Fibroblast of lung (primary cell): ENCODE measurements at regions not wholly inside any gene's neighbourhood (a gene's known extent, or its start where the extent isn't known, plus 50 kb on each side); places are given as distances from the start of the nearest gene placed in this dataset.

Experiments used
- DNase-seq, 2 donors: peaks; one replicate each; pipeline versions ENCODE4 v3.0.0 to v3.0.0-alpha.2; 2010; ENCODE audit warnings: low read depth in 2 of 2
- H2AFZ ChIP-seq: 2 replicates; pipeline ENCODE4 v1.5.1; 2012; ENCODE audit warnings: low read length, control low read depth, inconsistent platforms
- H3K27ac ChIP-seq: 2 replicates; pipeline ENCODE4 v1.5.1; 2011; ENCODE audit warnings: low read length, control low read depth; ENCODE audit not compliant: insufficient read depth
- H3K27me3 ChIP-seq: 2 replicates; pipeline ENCODE4 v1.5.1; 2011; ENCODE audit warnings: mild to moderate bottlenecking, low read length; ENCODE audit not compliant: control insufficient read depth, insufficient read depth
- H3K36me3 ChIP-seq: 2 replicates; pipeline ENCODE4 v1.5.1; 2011; ENCODE audit warnings: low read length; ENCODE audit not compliant: control insufficient read depth, insufficient read depth
- H3K4me1 ChIP-seq: 2 replicates; pipeline ENCODE4 v1.5.1; 2011; ENCODE audit warnings: low read length; ENCODE audit not compliant: control insufficient read depth, insufficient read depth; ENCODE audit errors: extremely low read depth
- H3K4me2 ChIP-seq: 2 replicates; pipeline ENCODE4 v1.5.1; 2011; ENCODE audit warnings: low read length, control low read depth; ENCODE audit not compliant: insufficient read depth; ENCODE audit errors: extremely low read depth
- H3K4me3 ChIP-seq, 4 experiments: fragments of 200-600 bp in 1 of 4; sonication (generic) in 1 of 4; replicated peaks in 1 of 4; 2 replicates each; pipeline ENCODE4 v1.5.1; 2011 to 2016; ENCODE audit warnings: low read length in 4 of 4, low read depth in 3 of 4, mild to moderate bottlenecking in 3 of 4, control low read depth in 2 of 4, inconsistent platforms in 1 of 4, mixed read lengths in 1 of 4; ENCODE audit not compliant: insufficient read depth in 1 of 4; ENCODE audit errors: control extremely low read depth in 1 of 4
- H3K79me2 ChIP-seq: 2 replicates; pipeline ENCODE4 v1.5.1; 2012; ENCODE audit warnings: mild to moderate bottlenecking, low read length, inconsistent platforms; ENCODE audit not compliant: control insufficient read depth, insufficient read depth
- H3K9ac ChIP-seq: 2 replicates; pipeline ENCODE4 v1.5.1; 2011; ENCODE audit warnings: mild to moderate bottlenecking, low read length, control low read depth; ENCODE audit not compliant: insufficient read depth
- H3K9me3 ChIP-seq: 2 replicates; pipeline ENCODE4 v1.5.1; 2012; ENCODE audit warnings: low read depth, low read length; ENCODE audit not compliant: control insufficient read depth, insufficient read depth
- H4K20me1 ChIP-seq: 2 replicates; pipeline ENCODE4 v1.5.1; 2011; ENCODE audit warnings: low read length; ENCODE audit not compliant: control insufficient read depth, insufficient read depth; ENCODE audit errors: extremely low read depth
- EZH2 ChIP-seq: IDR thresholded peaks from 2 replicates; pipeline ENCODE4 v1.5.1; 2012; ENCODE audit warnings: low read length, control low read depth, mild to moderate bottlenecking; ENCODE audit errors: missing control alignments
- TF ChIP-seq, protein P1 (sequence below), 2 donors: IDR thresholded peaks in 1 of 2; conservative IDR thresholded peaks in 1 of 2; 1 replicate in 1 of 2; 2 replicates in 1 of 2; pipeline ENCODE4 v1.5.1; 2011 to 2012; ENCODE audit warnings: low read length in 2 of 2, control low read depth in 1 of 2, inconsistent platforms in 1 of 2, low read depth in 1 of 2, mild to moderate bottlenecking in 1 of 2

DNA sequence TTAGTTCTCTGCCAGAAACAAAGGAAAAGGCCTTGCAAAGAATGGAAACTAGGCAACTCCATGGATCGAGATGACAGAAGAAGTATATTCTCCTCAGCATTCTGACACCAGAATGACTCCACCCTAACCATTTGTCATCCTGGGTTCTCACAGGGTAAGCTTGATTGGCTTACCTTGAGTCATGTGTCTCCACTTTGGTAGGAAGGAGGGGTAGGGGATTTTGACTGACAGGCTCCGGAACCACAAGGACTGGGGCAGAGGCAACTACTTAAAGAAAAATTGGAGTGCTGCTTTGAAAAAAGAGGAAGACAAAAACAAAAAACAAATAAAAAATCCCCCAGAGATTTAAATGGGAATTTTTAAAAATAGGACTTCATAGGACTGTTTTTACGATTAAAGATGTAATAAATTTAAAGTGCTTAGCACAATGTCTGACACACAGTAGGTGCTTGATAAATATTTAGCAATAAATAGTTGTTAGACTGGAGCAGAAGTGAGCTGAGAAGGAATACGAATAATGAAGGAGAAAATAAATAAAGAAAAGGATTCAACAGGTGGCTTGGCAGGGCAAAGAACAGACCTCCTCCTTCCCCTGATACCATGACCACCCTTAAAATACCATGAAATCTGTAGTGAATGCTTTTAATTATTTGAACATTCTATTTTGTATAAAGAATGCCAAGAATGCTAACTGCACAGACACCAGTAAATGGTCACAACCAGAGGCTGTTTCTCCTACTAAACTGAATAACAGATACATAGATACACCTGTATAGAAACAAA, 230.2 kb downstream of the CDCA7 start:
- no peak overlapping the region for H3K4me2 ChIP-seq
- TF ChIP-seq, protein P1, sequence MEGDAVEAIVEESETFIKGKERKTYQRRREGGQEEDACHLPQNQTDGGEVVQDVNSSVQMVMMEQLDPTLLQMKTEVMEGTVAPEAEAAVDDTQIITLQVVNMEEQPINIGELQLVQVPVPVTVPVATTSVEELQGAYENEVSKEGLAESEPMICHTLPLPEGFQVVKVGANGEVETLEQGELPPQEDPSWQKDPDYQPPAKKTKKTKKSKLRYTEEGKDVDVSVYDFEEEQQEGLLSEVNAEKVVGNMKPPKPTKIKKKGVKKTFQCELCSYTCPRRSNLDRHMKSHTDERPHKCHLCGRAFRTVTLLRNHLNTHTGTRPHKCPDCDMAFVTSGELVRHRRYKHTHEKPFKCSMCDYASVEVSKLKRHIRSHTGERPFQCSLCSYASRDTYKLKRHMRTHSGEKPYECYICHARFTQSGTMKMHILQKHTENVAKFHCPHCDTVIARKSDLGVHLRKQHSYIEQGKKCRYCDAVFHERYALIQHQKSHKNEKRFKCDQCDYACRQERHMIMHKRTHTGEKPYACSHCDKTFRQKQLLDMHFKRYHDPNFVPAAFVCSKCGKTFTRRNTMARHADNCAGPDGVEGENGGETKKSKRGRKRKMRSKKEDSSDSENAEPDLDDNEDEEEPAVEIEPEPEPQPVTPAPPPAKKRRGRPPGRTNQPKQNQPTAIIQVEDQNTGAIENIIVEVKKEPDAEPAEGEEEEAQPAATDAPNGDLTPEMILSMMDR (conservative IDR thresholded peaks at IDR 0.05 in 1 of 2, IDR thresholded peaks at IDR 0.05 in 1 of 2; ENCODE audit: low read depth in 1 of 2, low read length in 2 of 2) = no peak
- no peak for TF ChIP-seq EZH2

GRCh38 chr2:173588931-173589369, 234.3 kb downstream of the CDCA7 start:
- Histone ChIP-seq H3K27ac (no peak overlapping the region), H3K4me1 (no peaks in the 10 kb centered on the region), H3K4me3 (no peak overlapping the region), H3K9me3 (no peaks in the 10 kb centered on the region), H3K9ac (no peak overlapping the region), H3K79me2 (no peaks in the 10 kb centered on the region), H3K36me3 (no peaks in the 10 kb centered on the region), H4K20me1 (no peaks in the 10 kb centered on the region), H3K4me2 (no peak overlapping the region), H2AFZ (no peak overlapping the region), H3K27me3 (no peaks in the 10 kb centered on the region)
- DNase-seq = peak in 1 of 2 donors; percentile 46
- TF ChIP-seq, protein P1 (conservative IDR thresholded peaks at IDR 0.05 in 1 of 2, IDR thresholded peaks at IDR 0.05 in 1 of 2; ENCODE audit: low read depth in 1 of 2, low read length in 2 of 2) = no peak
- TF ChIP-seq EZH2 = no peak

More for the DNA sequence above, 230.2 kb downstream of the CDCA7 start:
- Histone ChIP-seq H4K20me1 (no peaks in the 10 kb centered on the region), H3K79me2 (no peaks in the 10 kb centered on the region), H3K4me3 (no peak overlapping the region), H3K36me3 (no peaks in the 10 kb centered on the region), H2AFZ (no peak overlapping the region), H3K4me1 (no peaks in the 10 kb centered on the region), H3K27me3 (peaks cover 4% of the 10 kb centered on the region), H3K27ac (no peak overlapping the region), H3K9me3 (no peaks in the 10 kb centered on the region), H3K9ac (no peak overlapping the region)
- DNase-seq = no peak

DNA sequence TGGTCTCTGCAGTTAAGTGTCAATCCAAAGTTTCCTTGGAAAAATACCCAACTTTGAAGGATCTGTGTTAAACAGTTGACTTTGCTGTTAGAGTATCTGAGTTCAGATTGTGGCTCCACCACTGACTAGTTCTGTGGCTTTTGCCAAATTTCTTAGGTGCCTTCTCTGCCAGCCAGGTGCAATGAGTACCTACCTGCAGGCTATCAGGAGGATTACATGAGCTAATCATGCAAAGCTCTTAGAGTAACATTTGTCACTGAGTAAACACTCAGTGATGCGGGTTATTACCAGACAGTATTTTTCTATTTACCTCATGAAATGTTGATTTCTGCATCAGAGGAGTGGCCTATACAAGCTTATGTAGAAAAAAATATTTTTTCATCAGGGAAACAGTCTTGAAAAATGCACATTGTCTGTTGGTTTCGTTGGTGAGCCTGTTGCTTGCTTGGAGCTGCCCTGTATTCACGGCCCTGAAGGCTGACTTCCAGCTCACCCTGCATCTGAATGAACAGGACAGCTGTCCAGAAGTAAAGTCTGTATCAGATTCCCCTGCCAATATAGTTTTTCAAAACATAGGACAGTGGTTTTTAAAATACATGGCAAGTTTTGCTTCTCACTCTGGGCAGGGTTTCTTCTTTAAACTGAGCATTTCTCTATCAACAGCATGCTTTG, 235.1 kb downstream of the CDCA7 start:
- peak in 1 of 2 donors; percentile 13 for DNase-seq
- H3K4me3 ChIP-seq = no peak overlapping the region
- H4K20me1 ChIP-seq = no peaks in the 10 kb centered on the region
- no peak overlapping the region for H3K27ac ChIP-seq
- TF ChIP-seq, protein P1 (conservative IDR thresholded peaks at IDR 0.05 in 1 of 2, IDR thresholded peaks at IDR 0.05 in 1 of 2; ENCODE audit: low read depth in 1 of 2, low read length in 2 of 2) = no peak
- no peak for TF ChIP-seq EZH2
- no peaks in the 10 kb centered on the region for H3K9me3 ChIP-seq
- no peaks in the 10 kb centered on the region for H3K4me1 ChIP-seq
- H3K27me3 ChIP-seq = no peaks in the 10 kb centered on the region
- H2AFZ ChIP-seq = no peak overlapping the region
- H3K4me2 ChIP-seq = no peak overlapping the region
- no peaks in the 10 kb centered on the region for H3K79me2 ChIP-seq
- no peak overlapping the region for H3K9ac ChIP-seq
- H3K36me3 ChIP-seq = no peaks in the 10 kb centered on the region
